ENCODE measurements at regions not wholly inside any gene's neighbourhood (a gene's known extent, or its start where the extent isn't known, plus 50 kb on each side); places are given as distances from the start of the nearest gene placed in this dataset.

DNA sequence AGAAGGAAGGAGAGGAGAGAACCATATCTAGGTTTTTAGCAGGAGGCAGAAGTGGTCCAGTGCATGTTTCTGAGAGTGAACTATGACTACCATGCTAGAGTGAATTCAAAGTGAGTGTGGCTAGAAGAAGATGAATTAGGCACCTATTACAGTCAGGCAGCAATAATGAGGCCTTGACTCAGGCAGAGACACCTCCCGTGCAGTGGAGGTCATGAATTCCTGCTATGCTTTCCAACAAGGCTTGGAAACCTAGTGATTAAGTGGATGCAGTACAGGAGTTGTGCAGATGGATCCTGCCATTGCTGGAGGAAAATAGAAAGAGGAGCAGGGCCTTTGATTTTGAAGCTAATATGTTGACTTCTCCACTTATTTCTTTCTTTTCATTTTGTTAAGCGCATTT, 581.5 kb downstream of the RWDD3 start:
- FAIRE-seq (no peak), ATAC-seq (no peak), DNase-seq (ENCODE audit: low spot score) (no peak)
- TF ChIP-seq, protein P1, sequence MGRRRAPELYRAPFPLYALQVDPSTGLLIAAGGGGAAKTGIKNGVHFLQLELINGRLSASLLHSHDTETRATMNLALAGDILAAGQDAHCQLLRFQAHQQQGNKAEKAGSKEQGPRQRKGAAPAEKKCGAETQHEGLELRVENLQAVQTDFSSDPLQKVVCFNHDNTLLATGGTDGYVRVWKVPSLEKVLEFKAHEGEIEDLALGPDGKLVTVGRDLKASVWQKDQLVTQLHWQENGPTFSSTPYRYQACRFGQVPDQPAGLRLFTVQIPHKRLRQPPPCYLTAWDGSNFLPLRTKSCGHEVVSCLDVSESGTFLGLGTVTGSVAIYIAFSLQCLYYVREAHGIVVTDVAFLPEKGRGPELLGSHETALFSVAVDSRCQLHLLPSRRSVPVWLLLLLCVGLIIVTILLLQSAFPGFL (CRISPR knock-in tag; IDR thresholded peaks at IDR 0.05) = no peak
- TF ChIP-seq ZNF598 (CRISPR knock-in tag; IDR thresholded peaks at IDR 0.05; ENCODE audit: borderline replicate concordance) (no peak), ZNF12 (CRISPR knock-in tag; IDR thresholded peaks at IDR 0.05) (no peak), NR2F1 (CRISPR knock-in tag; IDR thresholded peaks at IDR 0.05) (no peak), CHCHD3 (CRISPR knock-in tag; IDR thresholded peaks at IDR 0.05) (no peak), SMAD1 (CRISPR knock-in tag; IDR thresholded peaks at IDR 0.05; ENCODE audit: borderline replicate concordance, low read depth) (no peak), STAT5B (CRISPR knock-in tag; IDR thresholded peaks at IDR 0.05) (no peak), ZNF788 (CRISPR knock-in tag; IDR thresholded peaks at IDR 0.05; ENCODE audit: borderline replicate concordance) (no peak), SAP130 (CRISPR knock-in tag; IDR thresholded peaks at IDR 0.05; ENCODE audit: low read depth) (no peak), CCDC6 (CRISPR knock-in tag; IDR thresholded peaks at IDR 0.05) (no peak), EEA1 (CRISPR knock-in tag; IDR thresholded peaks at IDR 0.05; ENCODE audit: borderline replicate concordance) (no peak), YEATS2 (CRISPR knock-in tag; IDR thresholded peaks at IDR 0.05; ENCODE audit: borderline replicate concordance) (no peak), SAFB2 (CRISPR knock-in tag; IDR thresholded peaks at IDR 0.05; ENCODE audit: borderline replicate concordance, low read depth) (no peak), PCBP2 (optimal IDR thresholded peaks at IDR 0.05; ENCODE audit: low read depth, low read length, poor library complexity, severe bottlenecking) (no peak)
- TF ChIP-seq, protein P2, sequence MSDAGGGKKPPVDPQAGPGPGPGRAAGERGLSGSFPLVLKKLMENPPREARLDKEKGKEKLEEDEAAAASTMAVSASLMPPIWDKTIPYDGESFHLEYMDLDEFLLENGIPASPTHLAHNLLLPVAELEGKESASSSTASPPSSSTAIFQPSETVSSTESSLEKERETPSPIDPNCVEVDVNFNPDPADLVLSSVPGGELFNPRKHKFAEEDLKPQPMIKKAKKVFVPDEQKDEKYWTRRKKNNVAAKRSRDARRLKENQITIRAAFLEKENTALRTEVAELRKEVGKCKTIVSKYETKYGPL (CRISPR knock-in tag; IDR thresholded peaks at IDR 0.05) = no peak
- TF ChIP-seq, protein P3, sequence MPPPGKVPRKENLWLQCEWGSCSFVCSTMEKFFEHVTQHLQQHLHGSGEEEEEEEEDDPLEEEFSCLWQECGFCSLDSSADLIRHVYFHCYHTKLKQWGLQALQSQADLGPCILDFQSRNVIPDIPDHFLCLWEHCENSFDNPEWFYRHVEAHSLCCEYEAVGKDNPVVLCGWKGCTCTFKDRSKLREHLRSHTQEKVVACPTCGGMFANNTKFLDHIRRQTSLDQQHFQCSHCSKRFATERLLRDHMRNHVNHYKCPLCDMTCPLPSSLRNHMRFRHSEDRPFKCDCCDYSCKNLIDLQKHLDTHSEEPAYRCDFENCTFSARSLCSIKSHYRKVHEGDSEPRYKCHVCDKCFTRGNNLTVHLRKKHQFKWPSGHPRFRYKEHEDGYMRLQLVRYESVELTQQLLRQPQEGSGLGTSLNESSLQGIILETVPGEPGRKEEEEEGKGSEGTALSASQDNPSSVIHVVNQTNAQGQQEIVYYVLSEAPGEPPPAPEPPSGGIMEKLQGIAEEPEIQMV (CRISPR knock-in tag; IDR thresholded peaks at IDR 0.05; ENCODE audit: low read depth) = no peak
- TF ChIP-seq, protein P4, sequence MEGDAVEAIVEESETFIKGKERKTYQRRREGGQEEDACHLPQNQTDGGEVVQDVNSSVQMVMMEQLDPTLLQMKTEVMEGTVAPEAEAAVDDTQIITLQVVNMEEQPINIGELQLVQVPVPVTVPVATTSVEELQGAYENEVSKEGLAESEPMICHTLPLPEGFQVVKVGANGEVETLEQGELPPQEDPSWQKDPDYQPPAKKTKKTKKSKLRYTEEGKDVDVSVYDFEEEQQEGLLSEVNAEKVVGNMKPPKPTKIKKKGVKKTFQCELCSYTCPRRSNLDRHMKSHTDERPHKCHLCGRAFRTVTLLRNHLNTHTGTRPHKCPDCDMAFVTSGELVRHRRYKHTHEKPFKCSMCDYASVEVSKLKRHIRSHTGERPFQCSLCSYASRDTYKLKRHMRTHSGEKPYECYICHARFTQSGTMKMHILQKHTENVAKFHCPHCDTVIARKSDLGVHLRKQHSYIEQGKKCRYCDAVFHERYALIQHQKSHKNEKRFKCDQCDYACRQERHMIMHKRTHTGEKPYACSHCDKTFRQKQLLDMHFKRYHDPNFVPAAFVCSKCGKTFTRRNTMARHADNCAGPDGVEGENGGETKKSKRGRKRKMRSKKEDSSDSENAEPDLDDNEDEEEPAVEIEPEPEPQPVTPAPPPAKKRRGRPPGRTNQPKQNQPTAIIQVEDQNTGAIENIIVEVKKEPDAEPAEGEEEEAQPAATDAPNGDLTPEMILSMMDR (CRISPR knock-in tag; IDR thresholded peaks at IDR 0.05) = no peak
- TF ChIP-seq, protein P5, sequence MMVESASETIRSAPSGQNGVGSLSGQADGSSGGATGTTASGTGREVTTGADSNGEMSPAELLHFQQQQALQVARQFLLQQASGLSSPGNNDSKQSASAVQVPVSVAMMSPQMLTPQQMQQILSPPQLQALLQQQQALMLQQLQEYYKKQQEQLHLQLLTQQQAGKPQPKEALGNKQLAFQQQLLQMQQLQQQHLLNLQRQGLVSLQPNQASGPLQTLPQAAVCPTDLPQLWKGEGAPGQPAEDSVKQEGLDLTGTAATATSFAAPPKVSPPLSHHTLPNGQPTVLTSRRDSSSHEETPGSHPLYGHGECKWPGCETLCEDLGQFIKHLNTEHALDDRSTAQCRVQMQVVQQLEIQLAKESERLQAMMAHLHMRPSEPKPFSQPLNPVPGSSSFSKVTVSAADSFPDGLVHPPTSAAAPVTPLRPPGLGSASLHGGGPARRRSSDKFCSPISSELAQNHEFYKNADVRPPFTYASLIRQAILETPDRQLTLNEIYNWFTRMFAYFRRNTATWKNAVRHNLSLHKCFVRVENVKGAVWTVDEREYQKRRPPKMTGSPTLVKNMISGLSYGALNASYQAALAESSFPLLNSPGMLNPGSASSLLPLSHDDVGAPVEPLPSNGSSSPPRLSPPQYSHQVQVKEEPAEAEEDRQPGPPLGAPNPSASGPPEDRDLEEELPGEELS (CRISPR knock-in tag; IDR thresholded peaks at IDR 0.05) = no peak
- TF ChIP-seq, protein P6, sequence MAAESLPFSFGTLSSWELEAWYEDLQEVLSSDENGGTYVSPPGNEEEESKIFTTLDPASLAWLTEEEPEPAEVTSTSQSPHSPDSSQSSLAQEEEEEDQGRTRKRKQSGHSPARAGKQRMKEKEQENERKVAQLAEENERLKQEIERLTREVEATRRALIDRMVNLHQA (CRISPR knock-in tag; IDR thresholded peaks at IDR 0.05) = no peak
- ChIA-PET POLR2A (no interaction called here), CTCF (ENCODE audit: low intra/inter-chr PET ratio, low total read pairs) (no interaction called here)
- Histone ChIP-seq H3K79me2 (ENCODE audit: insufficient read depth, low read length) (no peaks in the 10 kb centered on the region), H4K20me1 (ENCODE audit: insufficient read depth, low read length) (no peaks in the 10 kb centered on the region), H3K9ac (ENCODE audit: insufficient read depth, low read depth, low read length) (no peak overlapping the region), H3K4me1 (ENCODE audit: insufficient read depth, low read length) (no peaks in the 10 kb centered on the region), H3K9me3 (ENCODE audit: low read length) (no peaks in the 10 kb centered on the region), H3K27ac (ENCODE audit: extremely low read length, insufficient read depth, low read length) (no peak overlapping the region), H3K27me3 (ENCODE audit: control insufficient read depth in 1 of 2, insufficient read depth in 2 of 2, low read length in 2 of 2) (no peaks in the 10 kb centered on the region), H3K36me3 (replicated peaks in 1 of 2; ENCODE audit: control insufficient read depth in 1 of 2, insufficient read depth in 2 of 2, low read length in 2 of 2) (no peaks in the 10 kb centered on the region), H3K4me2 (ENCODE audit: low read depth, low read length) (no peak overlapping the region), H2AFZ (ENCODE audit: low read length) (no peak overlapping the region), H3K4me3 (replicated peaks in 1 of 3; ENCODE audit: insufficient read depth in 1 of 3, low read depth in 2 of 3, low read length in 3 of 3) (no peak overlapping the region)
- intact Hi-C loops (cut with micrococcal nuclease; ENCODE audit: unreplicated experiment) = no loop called here
- 0% methylated on average over 2 of the region's 2 CpGs for WGBS (ENCODE audit: low lambda C conversion rate)
- BruUV-seq (replicated peaks) = no TSS peak
- in situ Hi-C loops (cut with HindIII; ENCODE audit: extremely low pct_ligation_motif_present, low pct_unique_long_range_greater_than_20kb) = no loop called here
